Prostate gland (tissue), 2 donors: ENCODE measurements at regions not wholly inside any gene's neighbourhood (a gene's known extent, or its start where the extent isn't known, plus 50 kb on each side); places are given as distances from the start of the nearest gene placed in this dataset.

Experiments used
- CTCF ChIP-seq, 4 experiments: fragments of 200-600 bp in 2 of 4; fragments of 450-650 bp in 2 of 4; sonication (generic) in 2 of 4; IDR thresholded peaks; 1 replicate in 3 of 4; 2 replicates in 1 of 4; pipeline ENCODE4 v1.5.1; 2016 to 2019; ENCODE audit warnings: antibody characterized with exemption in 4 of 4, mild to moderate bottlenecking in 2 of 4, moderate library complexity in 2 of 4
- POLR2A ChIP-seq: fragments of 450-650 bp; IDR thresholded peaks from one replicate; pipeline ENCODE4 v1.6.1; 2016; ENCODE audit warnings: antibody characterized with exemption, mild to moderate bottlenecking

GRCh38 chr22:48717076-48717810 is 1110.4 kb downstream of the BRD1 start:
- TF ChIP-seq CTCF (IDR thresholded peaks at IDR 0.05) (no peak), POLR2A (no peak)
